B cell (primary cell): ENCODE measurements at regions not wholly inside any gene's neighbourhood (a gene's known extent, or its start where the extent isn't known, plus 50 kb on each side); places are given as distances from the start of the nearest gene placed in this dataset.

Experiments used
- ATAC-seq: fragments of 200-7000 bp; cut with Tn5 transposase; one replicate; pipeline ENCODE4 v1.10.0; 2021; ENCODE audit warnings: low read depth, mild to moderate bottlenecking, moderate number of reproducible peaks, moderate library complexity
- CTCF ChIA-PET: fragments of 350-600 bp; sonication (Branson Sonifier 250); formaldehyde crosslinking; loops from one replicate; lab custom pipeline; 2021; ENCODE audit warnings: antibody characterized with exemption, inconsistent platforms; lab: Charles Lee
- POLR2A ChIA-PET: fragments of 350-600 bp; sonication (Branson Sonifier 250); formaldehyde crosslinking; loops from one replicate; lab custom pipeline; 2021; ENCODE audit warnings: antibody characterized with exemption; lab: Charles Lee
- DNase-seq: peaks from one replicate; pipeline ENCODE4 v3.0.0; 2013
- H2AFZ ChIP-seq: 2 replicates; pipeline ENCODE4 v1.6.1; 2012; ENCODE audit warnings: mild to moderate bottlenecking, low read depth, low read length; ENCODE audit not compliant: insufficient read depth, poor library complexity, severe bottlenecking
- H3K27ac ChIP-seq, 2 donors: 1 replicate in 1 of 2; 2 replicates in 1 of 2; pipeline ENCODE4 v1.5.1; 2012 to 2013; ENCODE audit warnings: low read length in 2 of 2, mild to moderate bottlenecking in 2 of 2, moderate library complexity in 1 of 2
- H3K27me3 ChIP-seq, 4 experiments: fragments of 200-600 bp in 1 of 4; sonication (generic) in 1 of 4; replicated peaks in 1 of 4; 1 replicate in 2 of 4; 2 replicates in 2 of 4; pipeline versions ENCODE4 v1.6.1 to v1.7.0; 2013 to 2016; ENCODE audit warnings: low read length in 3 of 4, mild to moderate bottlenecking in 2 of 4, mixed read lengths in 1 of 4, moderate library complexity in 1 of 4; ENCODE audit not compliant: insufficient read depth in 4 of 4, control insufficient read depth in 3 of 4; ENCODE audit errors: control extremely low read depth in 1 of 4
- H3K36me3 ChIP-seq, 2 experiments: replicated peaks in 1 of 2; 1 replicate in 1 of 2; 2 replicates in 1 of 2; pipeline versions ENCODE4 v1.6.1 to v1.7.1; 2013; ENCODE audit warnings: low read length in 1 of 2; ENCODE audit not compliant: insufficient read depth in 2 of 2, control insufficient read depth in 1 of 2; ENCODE audit errors: control extremely low read depth in 1 of 2, extremely low read depth in 1 of 2
- H3K4me1 ChIP-seq, 2 donors: fragments of 200-600 bp in 1 of 2; sonication (generic) in 1 of 2; 1 replicate in 1 of 2; 2 replicates in 1 of 2; pipeline versions ENCODE4 v1.5.1 to v1.6.1; 2013 to 2017; ENCODE audit warnings: low read length in 2 of 2; ENCODE audit not compliant: control insufficient read depth in 2 of 2, insufficient read depth in 2 of 2
- H3K4me2 ChIP-seq: replicated peaks from 2 replicates; pipeline ENCODE3; 2012; ENCODE audit warnings: mild to moderate bottlenecking, low read depth, low read length; ENCODE audit not compliant: poor library complexity, severe bottlenecking
- H3K4me3 ChIP-seq, 5 experiments: fragments of 200-600 bp in 1 of 5; sonication (generic) in 1 of 5; 1 replicate in 3 of 5; 2 replicates in 2 of 5; pipeline versions ENCODE4 v1.5.1 to v1.7.0; 2011 to 2016; ENCODE audit warnings: low read length in 4 of 5, mild to moderate bottlenecking in 4 of 5, low read depth in 2 of 5, control low read depth in 1 of 5, moderate library complexity in 1 of 5; ENCODE audit not compliant: insufficient read depth in 1 of 5; ENCODE audit errors: control extremely low read depth in 1 of 5, extremely low read depth in 1 of 5
- H3K79me2 ChIP-seq: fragments of 200-600 bp; sonication (generic); one replicate; pipeline ENCODE4 v1.6.0; 2016; ENCODE audit warnings: low read length; ENCODE audit not compliant: control insufficient read depth, insufficient read depth
- H3K9ac ChIP-seq: fragments of 200-600 bp; sonication (generic); 2 replicates; pipeline ENCODE4 v1.6.1; 2017; ENCODE audit warnings: mild to moderate bottlenecking, low read length, moderate library complexity
- H3K9me3 ChIP-seq, 3 donors: one replicate each; pipeline versions ENCODE4 v1.6.1 to v1.7.1; 2013; ENCODE audit warnings: low read length in 2 of 3; ENCODE audit not compliant: control insufficient read depth in 2 of 3, insufficient read depth in 1 of 3; ENCODE audit errors: control extremely low read depth in 1 of 3
- H4K20me1 ChIP-seq: 2 replicates; pipeline ENCODE4 v1.6.0; 2012; ENCODE audit warnings: mild to moderate bottlenecking, low read length; ENCODE audit not compliant: insufficient read depth, control insufficient read depth, poor library complexity, severe bottlenecking
- H3K27ac Mint-ChIP-seq: one replicate; pipeline ENCODE4 v1.8.0; 2021; ENCODE audit warnings: mixed read lengths
- H3K27me3 Mint-ChIP-seq: one replicate; pipeline ENCODE4 v1.8.0; 2021; ENCODE audit warnings: mixed read lengths
- H3K4me1 Mint-ChIP-seq: one replicate; pipeline ENCODE4 v1.8.0; 2021; ENCODE audit warnings: mixed read lengths
- H3K4me3 Mint-ChIP-seq: one replicate; pipeline ENCODE4 v1.8.0; 2021; ENCODE audit warnings: mixed read lengths
- H3K9me3 Mint-ChIP-seq: one replicate; pipeline ENCODE4 v1.8.0; 2022; ENCODE audit warnings: mixed read lengths; ENCODE audit not compliant: insufficient read depth
- CTCF ChIP-seq: fragments of 200-600 bp; IDR thresholded peaks from one replicate; pipeline ENCODE4 v1.8.0; 2022; ENCODE audit warnings: antibody characterized with exemption, mild to moderate bottlenecking
- EZH2 ChIP-seq: IDR thresholded peaks from 2 replicates; pipeline ENCODE4 v1.6.1; 2012; ENCODE audit warnings: borderline replicate concordance, low read depth, mild to moderate bottlenecking, moderate library complexity, low read length; ENCODE audit not compliant: insufficient read depth, poor library complexity, severe bottlenecking
- WGBS: methylation state at CpG from one replicate; pipeline ENCODE4 v1.1.5; 2013; ENCODE audit warnings: missing lambda C conversion rate; ENCODE audit not compliant: insufficient coverage; 5-methylcytosine and 5-hydroxymethylcytosine counted together
- intact Hi-C: fragments of 100-400 bp; cut with micrococcal nuclease; formaldehyde crosslinking; loops from one replicate; pipeline ENCODE4 v1.10.0; 2022

GRCh38 chr1:80048716-80049115 is 1042.2 kb upstream of the ADGRL4 start:
- H3K36me3 ChIP-seq = no peaks in the 10 kb centered on the region
- CTCF ChIA-PET = no interaction called here
- no peak overlapping the region for H2AFZ ChIP-seq
- Mint-ChIP-seq H3K4me1 (no peaks in the 10 kb centered on the region), H3K27ac (no peak overlapping the region), H3K4me3 (no peak overlapping the region), H3K27me3 (no peaks in the 10 kb centered on the region), H3K9me3 (no peaks in the 10 kb centered on the region)
- peaks cover 0 to 27% (median 0%) of the 10 kb centered on the region in 3 donors for H3K9me3 ChIP-seq
- TF ChIP-seq EZH2 = no peak
- no peak for TF ChIP-seq CTCF
- ATAC-seq = no peak
- H3K79me2 ChIP-seq = no peaks in the 10 kb centered on the region
- intact Hi-C loops = no loop called here
- no peaks in the 10 kb centered on the region for H4K20me1 ChIP-seq
- H3K27me3 ChIP-seq = no peaks in the 10 kb centered on the region
- POLR2A ChIA-PET = no interaction called here
- no peaks in the 10 kb centered on the region for H3K4me1 ChIP-seq
- H3K4me2 ChIP-seq = no peak overlapping the region
- H3K9ac ChIP-seq = no peak overlapping the region
- no peak overlapping the region for H3K4me3 ChIP-seq
- H3K27ac ChIP-seq = no peak overlapping the region
- no peak for DNase-seq

GRCh38 chr1:80047791-80048190 is 1041.3 kb upstream of the ADGRL4 start:
- no peak for ATAC-seq
- ChIA-PET CTCF (no interaction called here), POLR2A (no interaction called here)
- Histone ChIP-seq H4K20me1 (no peaks in the 10 kb centered on the region), H3K36me3 (no peaks in the 10 kb centered on the region), H3K9ac (no peak overlapping the region), H2AFZ (no peak overlapping the region), H3K79me2 (no peaks in the 10 kb centered on the region), H3K4me2 (no peak overlapping the region), H3K4me3 (no peak overlapping the region), H3K27ac (no peak overlapping the region), H3K27me3 (no peaks in the 10 kb centered on the region), H3K4me1 (no peaks in the 10 kb centered on the region), H3K9me3 (peaks cover 0 to 21% (median 0%) of the 10 kb centered on the region in 3 donors)
- Mint-ChIP-seq H3K9me3 (no peaks in the 10 kb centered on the region), H3K27ac (no peak overlapping the region), H3K4me3 (no peak overlapping the region), H3K4me1 (no peaks in the 10 kb centered on the region), H3K27me3 (no peaks in the 10 kb centered on the region)
- 67% methylated on average over 2 of the region's 2 CpGs for WGBS
- TF ChIP-seq EZH2 = no peak
- TF ChIP-seq CTCF = no peak
- intact Hi-C loops = no loop called here
- no peak for DNase-seq
